ENCODE measurements at regions not wholly inside any gene's neighbourhood (a gene's known extent, or its start where the extent isn't known, plus 50 kb on each side); places are given as distances from the start of the nearest gene placed in this dataset.

GRCh38 chr11:64458997-64459396 lies 96.7 kb upstream of the SLC22A11 start:
- no peak overlapping the region for H3K27ac ChIP-seq
- TF ChIP-seq, protein P1, sequence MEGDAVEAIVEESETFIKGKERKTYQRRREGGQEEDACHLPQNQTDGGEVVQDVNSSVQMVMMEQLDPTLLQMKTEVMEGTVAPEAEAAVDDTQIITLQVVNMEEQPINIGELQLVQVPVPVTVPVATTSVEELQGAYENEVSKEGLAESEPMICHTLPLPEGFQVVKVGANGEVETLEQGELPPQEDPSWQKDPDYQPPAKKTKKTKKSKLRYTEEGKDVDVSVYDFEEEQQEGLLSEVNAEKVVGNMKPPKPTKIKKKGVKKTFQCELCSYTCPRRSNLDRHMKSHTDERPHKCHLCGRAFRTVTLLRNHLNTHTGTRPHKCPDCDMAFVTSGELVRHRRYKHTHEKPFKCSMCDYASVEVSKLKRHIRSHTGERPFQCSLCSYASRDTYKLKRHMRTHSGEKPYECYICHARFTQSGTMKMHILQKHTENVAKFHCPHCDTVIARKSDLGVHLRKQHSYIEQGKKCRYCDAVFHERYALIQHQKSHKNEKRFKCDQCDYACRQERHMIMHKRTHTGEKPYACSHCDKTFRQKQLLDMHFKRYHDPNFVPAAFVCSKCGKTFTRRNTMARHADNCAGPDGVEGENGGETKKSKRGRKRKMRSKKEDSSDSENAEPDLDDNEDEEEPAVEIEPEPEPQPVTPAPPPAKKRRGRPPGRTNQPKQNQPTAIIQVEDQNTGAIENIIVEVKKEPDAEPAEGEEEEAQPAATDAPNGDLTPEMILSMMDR (conservative IDR thresholded peaks at IDR 0.05), result no peak
- TF ChIP-seq ZFX (IDR thresholded peaks at IDR 0.05), result no peak

DNA sequence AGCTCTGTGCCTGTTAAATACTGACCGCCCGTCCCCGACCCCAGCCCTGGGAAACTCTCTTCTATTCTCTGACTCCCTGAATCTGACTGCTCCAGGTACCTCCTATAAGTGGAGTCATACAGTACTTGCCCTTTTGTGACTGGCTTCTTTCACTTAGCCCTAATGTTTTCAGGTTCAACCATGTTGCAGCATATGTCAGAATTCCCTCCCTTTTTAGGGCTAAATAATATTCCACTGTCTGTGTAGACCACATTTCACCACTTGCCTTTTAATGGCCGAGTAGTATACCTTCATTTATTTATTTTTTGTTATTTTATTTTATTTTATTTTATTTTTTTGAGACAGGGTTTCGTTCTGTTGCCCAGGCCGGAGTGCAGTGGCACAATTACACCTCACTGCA lies 96.1 kb upstream of the SLC22A11 start:
- H3K27ac ChIP-seq, result no peak overlapping the region
- TF ChIP-seq, protein P1 (conservative IDR thresholded peaks at IDR 0.05), result no peak
- no peak for TF ChIP-seq ZFX (IDR thresholded peaks at IDR 0.05)

DNA sequence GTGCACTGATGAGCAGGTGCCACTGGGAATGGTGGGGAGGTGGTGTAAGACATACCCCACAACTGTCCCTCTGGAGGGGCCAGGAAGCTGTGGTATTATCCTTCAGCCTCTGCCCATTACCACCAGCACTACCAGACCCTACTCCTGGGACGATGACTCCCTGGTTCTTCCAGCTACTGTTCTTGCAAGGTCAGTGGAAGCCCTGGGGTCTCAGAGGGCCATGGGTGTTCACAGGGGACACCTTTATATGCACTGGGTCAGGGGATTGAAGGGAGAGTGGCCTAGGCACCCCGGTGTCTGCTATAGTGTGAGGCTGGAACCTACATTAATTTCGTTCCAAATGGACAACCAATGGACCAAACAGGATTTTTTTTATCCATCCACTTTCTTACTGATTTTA lies 94.7 kb upstream of the SLC22A11 start:
- TF ChIP-seq, protein P1 (conservative IDR thresholded peaks at IDR 0.05), result no peak
- TF ChIP-seq ZFX (IDR thresholded peaks at IDR 0.05), result no peak
- no peak overlapping the region for H3K27ac ChIP-seq

- H3K27ac ChIP-seq, result no peak overlapping the region
- TF ChIP-seq ZFX (IDR thresholded peaks at IDR 0.05), result no peak
- TF ChIP-seq, protein P1 (conservative IDR thresholded peaks at IDR 0.05), result no peak
Observed at GRCh38 chr11:64466115-64466718, 89.5 kb upstream of the SLC22A11 start.

DNA sequence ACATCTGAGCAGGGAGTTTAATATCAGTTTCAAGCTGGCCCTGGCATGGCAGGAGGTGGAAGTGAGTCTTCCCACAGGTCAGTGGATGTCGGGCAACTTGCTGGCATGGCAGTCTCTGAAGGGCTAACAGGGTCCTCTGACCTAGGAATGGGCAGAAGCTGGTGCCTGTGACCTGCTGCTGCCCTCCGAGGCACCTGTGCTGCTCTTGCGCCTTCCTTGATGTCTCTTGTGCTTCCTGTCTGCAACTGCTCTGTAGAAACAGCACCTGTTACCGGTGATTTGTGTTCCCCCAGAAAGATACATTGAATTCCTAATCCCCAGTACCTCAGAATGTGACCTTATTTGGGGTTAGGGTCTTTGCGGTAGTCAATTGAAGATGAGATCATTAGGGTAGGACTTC lies 86.5 kb upstream of the SLC22A11 start:
- H3K27ac ChIP-seq, result no peak overlapping the region
- TF ChIP-seq, protein P1 (conservative IDR thresholded peaks at IDR 0.05), result no peak
- TF ChIP-seq ZFX (IDR thresholded peaks at IDR 0.05), result no peak

- no peak for TF ChIP-seq ZFX (IDR thresholded peaks at IDR 0.05)
- TF ChIP-seq, protein P1 (conservative IDR thresholded peaks at IDR 0.05), result no peak
- H3K27ac ChIP-seq, result no peak overlapping the region
Observed at GRCh38 chr11:64472593-64473455, 82.9 kb upstream of the SLC22A11 start.

- TF ChIP-seq ZFX (IDR thresholded peaks at IDR 0.05), result no peak
- TF ChIP-seq, protein P1 (conservative IDR thresholded peaks at IDR 0.05), result no peak
- no peak overlapping the region for H3K27ac ChIP-seq
Observed at GRCh38 chr11:64474680-64475079, 81.1 kb upstream of the SLC22A11 start.
